ENCODE measurements at regions not wholly inside any gene's neighbourhood (a gene's known extent, or its start where the extent isn't known, plus 50 kb on each side); places are given as distances from the start of the nearest gene placed in this dataset.

- in situ Hi-C loops (cut with HindIII; ENCODE audit: low pct_unique_long_range_greater_than_20kb, low sequenced_read_pairs): no loop called here
- peak; percentile 68 for DNase-seq (ENCODE audit: low read depth, low spot score)
These were observed 184.7 kb downstream of the COG6 start for GRCh38 chr13:39840201-39840600.

- in situ Hi-C loops (cut with HindIII; ENCODE audit: low pct_unique_long_range_greater_than_20kb, low sequenced_read_pairs): no loop called here
- no peak for DNase-seq (ENCODE audit: low read depth, low spot score)
These were observed 191.9 kb downstream of the COG6 start for GRCh38 chr13:39847336-39847735.

- in situ Hi-C loops (cut with HindIII; ENCODE audit: low pct_unique_long_range_greater_than_20kb, low sequenced_read_pairs): no loop called here
- no peak for DNase-seq (ENCODE audit: low read depth, low spot score)
These were observed 199.8 kb downstream of the COG6 start for GRCh38 chr13:39855236-39855635.

GRCh38 chr13:39856714-39857113 is 201.3 kb downstream of the COG6 start:
- in situ Hi-C loops (cut with HindIII; ENCODE audit: low pct_unique_long_range_greater_than_20kb, low sequenced_read_pairs): no loop called here
- DNase-seq (ENCODE audit: low read depth, low spot score): no peak

GRCh38 chr13:39858794-39859193 is 203.3 kb downstream of the COG6 start:
- in situ Hi-C loops (cut with HindIII; ENCODE audit: low pct_unique_long_range_greater_than_20kb, low sequenced_read_pairs): no loop called here
- DNase-seq (ENCODE audit: low read depth, low spot score): no peak

DNA sequence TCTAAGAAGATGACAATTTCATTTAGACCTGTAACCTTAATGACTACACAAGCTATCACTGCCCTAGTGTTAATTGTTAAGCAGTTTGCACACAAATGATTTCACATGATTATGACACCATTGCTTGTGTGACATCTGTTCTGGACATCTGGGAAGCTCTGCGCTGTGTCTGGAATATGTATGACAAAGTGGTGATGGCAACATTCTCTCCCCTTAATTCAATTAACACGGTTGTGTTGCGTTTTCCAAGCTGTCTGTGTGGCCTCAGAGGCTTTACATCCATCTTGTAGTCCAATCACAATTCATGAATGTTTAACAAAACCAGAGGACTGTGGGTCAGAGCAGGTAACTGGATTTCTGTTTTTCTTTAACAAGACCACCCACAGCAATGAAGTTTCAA is 204.4 kb downstream of the COG6 start:
- no peak for DNase-seq (ENCODE audit: low read depth, low spot score)

DNA sequence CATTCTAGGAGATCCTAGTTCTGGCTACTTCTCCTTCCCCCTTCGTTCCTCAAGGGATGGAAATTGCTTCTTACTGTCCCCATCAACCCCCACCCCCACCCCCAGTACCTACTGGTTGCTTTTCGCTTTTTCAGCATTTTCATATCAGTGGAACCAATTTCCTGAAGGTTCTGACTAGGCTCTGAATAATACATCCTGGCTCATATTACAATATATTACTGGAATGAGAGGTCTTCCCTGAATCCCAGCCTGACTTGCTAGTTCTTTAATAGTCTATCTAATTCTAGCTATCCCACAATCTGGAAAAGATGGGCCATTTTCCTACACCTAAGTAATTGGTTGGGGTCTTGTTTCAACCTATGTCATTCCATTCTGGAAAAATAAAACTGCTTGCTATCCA is 207.4 kb downstream of the COG6 start:
- no peak for DNase-seq (ENCODE audit: low read depth, low spot score)
- in situ Hi-C loops (cut with HindIII; ENCODE audit: low pct_unique_long_range_greater_than_20kb, low sequenced_read_pairs): no loop called here

More for the DNA sequence above, 204.4 kb downstream of the COG6 start:
- in situ Hi-C loops (cut with HindIII; ENCODE audit: low pct_unique_long_range_greater_than_20kb, low sequenced_read_pairs): no loop called here

DNA sequence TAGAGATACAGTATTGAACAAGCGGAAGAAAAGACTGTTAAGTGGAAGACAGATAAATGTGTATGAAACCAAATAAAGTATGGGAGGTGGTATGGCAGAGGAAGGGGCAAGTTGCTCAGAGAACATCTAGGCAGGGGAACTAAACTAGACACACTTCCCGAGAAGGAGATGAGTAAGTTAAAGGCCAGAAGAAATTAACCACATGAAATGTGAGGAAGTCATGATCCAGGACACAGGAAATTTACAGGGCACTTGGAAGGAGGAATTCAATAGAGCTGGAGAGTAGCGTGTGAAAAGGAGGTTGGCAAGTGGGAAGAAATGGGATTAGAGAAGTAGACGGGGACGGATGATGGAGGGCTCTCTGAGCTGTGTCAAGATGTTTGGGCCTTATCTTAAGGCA is 208.8 kb downstream of the COG6 start:
- in situ Hi-C loops (cut with HindIII; ENCODE audit: low pct_unique_long_range_greater_than_20kb, low sequenced_read_pairs): no loop called here
- no peak for DNase-seq (ENCODE audit: low read depth, low spot score)

DNA sequence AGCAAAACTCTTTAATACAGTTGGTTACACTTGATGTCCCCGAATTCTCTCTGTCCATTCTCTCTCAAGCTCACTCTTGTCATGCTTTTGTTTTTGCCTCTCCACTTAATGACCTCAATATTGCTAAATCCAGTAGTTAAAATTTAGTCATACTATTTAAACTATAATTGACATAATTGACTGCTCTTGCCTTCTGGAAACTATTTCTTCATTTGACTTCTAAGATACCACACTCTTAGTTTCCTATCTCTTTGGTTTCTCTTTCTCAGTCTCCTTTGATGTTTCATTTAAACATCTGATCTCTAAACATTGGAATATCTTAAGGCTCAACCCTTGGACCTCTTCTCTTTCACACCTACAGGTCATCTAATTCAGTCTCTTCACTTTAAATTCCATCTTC is 211.3 kb downstream of the COG6 start:
- no peak for DNase-seq (ENCODE audit: low read depth, low spot score)
- in situ Hi-C loops (cut with HindIII; ENCODE audit: low pct_unique_long_range_greater_than_20kb, low sequenced_read_pairs): no loop called here

- DNase-seq (ENCODE audit: low read depth, low spot score): no peak
- in situ Hi-C loops (cut with HindIII; ENCODE audit: low pct_unique_long_range_greater_than_20kb, low sequenced_read_pairs): no loop called here
These were observed 212.3 kb downstream of the COG6 start for GRCh38 chr13:39867807-39868206.

- in situ Hi-C loops (cut with HindIII; ENCODE audit: low pct_unique_long_range_greater_than_20kb, low sequenced_read_pairs): no loop called here
- DNase-seq (ENCODE audit: low read depth, low spot score): no peak
These were observed 214.8 kb downstream of the COG6 start for GRCh38 chr13:39870197-39870747.

- in situ Hi-C loops (cut with HindIII; ENCODE audit: low pct_unique_long_range_greater_than_20kb, low sequenced_read_pairs): no loop called here
- DNase-seq (ENCODE audit: low read depth, low spot score): no peak
These were observed 219.0 kb downstream of the COG6 start for GRCh38 chr13:39874331-39875053.

- in situ Hi-C loops (cut with HindIII; ENCODE audit: low pct_unique_long_range_greater_than_20kb, low sequenced_read_pairs): no loop called here
- DNase-seq (ENCODE audit: low read depth, low spot score): no peak
These were observed 219.9 kb downstream of the COG6 start for GRCh38 chr13:39875111-39875987.

GRCh38 chr13:39876258-39876657 is 220.8 kb downstream of the COG6 start:
- in situ Hi-C loops (cut with HindIII; ENCODE audit: low pct_unique_long_range_greater_than_20kb, low sequenced_read_pairs): no loop called here
- DNase-seq (ENCODE audit: low read depth, low spot score): no peak

GRCh38 chr13:39877134-39877533 is 221.7 kb downstream of the COG6 start:
- no peak for DNase-seq (ENCODE audit: low read depth, low spot score)
- in situ Hi-C loops (cut with HindIII; ENCODE audit: low pct_unique_long_range_greater_than_20kb, low sequenced_read_pairs): no loop called here

DNA sequence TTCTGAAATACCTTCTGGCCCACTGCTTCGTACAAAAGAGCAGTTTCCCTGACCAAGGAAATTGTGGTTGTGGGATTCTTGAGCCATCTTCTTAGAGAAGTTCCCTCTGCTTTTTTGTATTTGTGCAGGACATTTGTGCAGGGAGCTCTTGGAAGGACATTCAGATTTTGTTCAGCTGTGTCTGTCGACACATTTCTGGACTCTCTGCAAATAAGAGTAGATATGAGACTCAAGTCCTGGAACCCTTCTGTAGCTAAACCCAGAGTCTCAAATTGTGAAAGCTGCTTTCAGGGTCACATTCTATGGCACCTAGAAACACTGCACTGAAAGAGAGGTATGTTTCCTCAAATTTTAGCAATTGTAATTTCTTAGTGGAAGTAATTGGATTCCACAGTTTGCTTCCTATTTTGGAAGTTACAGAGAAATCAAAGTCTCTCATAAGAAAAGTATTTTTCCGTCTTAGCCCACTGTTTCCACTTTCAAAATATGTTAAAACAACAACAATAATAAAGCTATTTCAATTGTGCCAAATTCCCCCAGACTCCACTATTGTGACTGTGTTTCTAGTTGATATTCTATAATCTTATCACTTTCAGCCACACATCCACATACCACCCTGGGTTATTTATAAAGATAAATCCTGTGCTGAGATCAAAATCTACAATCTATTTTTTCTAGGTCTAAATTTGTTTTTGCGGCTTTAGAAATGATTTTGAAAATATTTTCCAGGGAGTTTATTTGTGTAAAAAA is 224.0 kb downstream of the COG6 start:
- in situ Hi-C loops (cut with HindIII; ENCODE audit: low pct_unique_long_range_greater_than_20kb, low sequenced_read_pairs): no loop called here
- no peak for DNase-seq (ENCODE audit: low read depth, low spot score)

DNA sequence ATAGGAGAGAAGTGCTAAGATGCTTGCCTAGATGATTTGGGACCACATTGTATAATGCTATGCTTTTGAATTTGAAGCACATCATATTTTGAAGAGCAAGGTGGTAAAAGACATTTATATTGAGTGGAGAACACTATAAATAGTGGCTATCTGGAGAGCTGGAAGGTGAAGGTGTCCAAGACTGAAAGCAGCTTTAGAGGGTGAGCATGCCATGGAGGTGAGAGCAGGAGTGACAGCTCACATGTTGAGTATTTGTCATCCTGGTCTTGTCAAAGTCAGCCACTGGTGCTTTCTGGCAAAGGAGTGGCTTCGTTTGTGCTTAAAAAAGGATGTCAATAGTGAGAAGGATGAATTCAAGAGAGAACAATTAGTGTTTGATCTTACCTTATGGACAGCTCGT is 225.9 kb downstream of the COG6 start:
- in situ Hi-C loops (cut with HindIII; ENCODE audit: low pct_unique_long_range_greater_than_20kb, low sequenced_read_pairs): no loop called here
- no peak for DNase-seq (ENCODE audit: low read depth, low spot score)

DNA sequence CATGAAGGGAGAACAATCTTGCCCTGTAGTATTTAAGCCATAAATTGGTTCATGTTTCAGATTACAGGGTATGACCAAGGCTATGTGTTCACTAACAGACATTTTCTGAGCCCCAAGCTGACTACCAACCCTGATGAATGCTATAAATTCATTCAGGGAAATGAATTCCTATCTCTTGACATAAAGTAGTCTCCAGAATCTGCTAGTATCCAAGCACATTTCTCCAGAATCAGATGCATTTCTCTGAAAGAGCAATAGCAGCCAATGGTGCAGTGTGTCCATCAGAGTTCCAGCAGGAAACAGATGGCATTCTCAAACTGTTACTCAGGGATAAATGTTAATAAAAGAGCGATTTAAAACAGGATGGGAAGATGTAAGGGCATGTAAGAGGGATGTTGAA is 226.4 kb downstream of the COG6 start:
- in situ Hi-C loops (cut with HindIII; ENCODE audit: low pct_unique_long_range_greater_than_20kb, low sequenced_read_pairs): no loop called here
- DNase-seq (ENCODE audit: low read depth, low spot score): no peak

Data from SK-MEL-5 (cell line).